GM18505 (cell line): ENCODE measurements at regions not wholly inside any gene's neighbourhood (a gene's known extent, or its start where the extent isn't known, plus 50 kb on each side); places are given as distances from the start of the nearest gene placed in this dataset.
"Not testable (repeated sequence)": the region's sequence is repeated elsewhere in the genome, so short reads cannot be mapped to it uniquely, and the experiment has no call there.

Experiments
- ATAC-seq: cut with Tn5 transposase; IDR thresholded peaks from one replicate; pipeline ENCODE4 v1.9.1; 2021; ENCODE audit not compliant: unreplicated experiment
- POLR2A ChIP-seq: IDR thresholded peaks from 4 replicates; pipeline ENCODE4 v1.6.1; 2011; ENCODE audit warnings: borderline replicate concordance; ENCODE audit not compliant: insufficient read depth, insufficient read length; ENCODE audit errors: extremely low read depth

DNA sequence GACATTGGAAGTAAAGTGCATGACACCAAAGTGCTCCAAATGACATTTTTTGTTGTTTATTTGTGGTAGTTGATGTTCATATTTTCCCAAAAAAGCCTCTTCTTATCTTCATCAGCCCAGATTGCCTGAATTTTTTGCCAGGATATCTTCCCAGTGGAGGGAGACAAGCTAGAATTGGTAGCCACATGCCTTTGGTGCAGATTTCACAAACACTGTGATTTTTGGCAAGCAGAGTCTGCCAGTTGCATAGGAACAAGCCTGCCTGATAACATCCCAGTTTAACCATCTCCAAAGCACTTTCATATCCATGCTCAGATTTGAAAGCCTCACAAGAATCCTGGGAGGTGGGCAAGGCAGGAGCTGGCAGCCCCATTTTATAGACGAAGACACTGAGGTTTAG lies 102.3 kb upstream of the SYT13 start:
- no peak for ATAC-seq
- TF ChIP-seq POLR2A: no peak

DNA sequence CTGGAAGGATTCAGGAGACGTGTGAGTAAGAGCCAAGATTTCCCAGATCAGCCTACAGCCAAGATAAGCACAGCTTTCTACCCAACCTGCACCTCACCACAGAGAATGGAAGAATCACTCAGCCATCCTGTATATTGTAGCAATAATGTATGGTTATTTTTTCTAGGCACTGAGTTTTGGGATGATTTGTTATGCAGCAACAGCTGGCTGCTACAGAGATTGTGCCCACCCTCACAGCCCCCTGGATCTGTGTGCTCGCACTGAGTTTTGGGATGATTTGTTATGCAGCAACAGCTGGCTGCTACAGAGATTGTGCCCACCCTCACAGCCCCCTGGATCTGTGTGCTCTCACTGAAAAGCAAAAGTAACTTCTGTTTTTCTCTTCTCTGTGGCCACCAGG lies 101.7 kb upstream of the SYT13 start:
- not testable (repeated sequence) for ATAC-seq

DNA sequence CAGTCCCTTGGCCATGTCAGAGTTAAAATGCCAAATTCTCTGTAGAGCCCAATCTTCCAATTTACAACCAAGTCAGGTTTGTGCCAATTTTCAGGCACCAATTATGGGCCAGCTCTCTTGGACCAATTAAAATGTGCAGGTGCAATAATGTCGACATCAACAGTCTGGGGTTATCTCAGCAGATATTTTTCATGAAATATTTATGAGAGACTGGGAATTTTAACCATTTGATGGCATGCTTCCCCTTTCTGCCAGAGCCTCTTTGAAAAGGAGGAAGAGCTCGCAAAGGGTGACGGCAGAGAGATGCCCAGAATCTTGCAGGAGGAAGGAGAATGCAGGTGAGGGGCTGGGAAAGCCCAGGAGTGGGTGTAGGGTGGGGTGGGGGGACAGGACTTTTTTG lies 100.8 kb upstream of the SYT13 start:
- ATAC-seq: no peak
- TF ChIP-seq POLR2A: no peak

DNA sequence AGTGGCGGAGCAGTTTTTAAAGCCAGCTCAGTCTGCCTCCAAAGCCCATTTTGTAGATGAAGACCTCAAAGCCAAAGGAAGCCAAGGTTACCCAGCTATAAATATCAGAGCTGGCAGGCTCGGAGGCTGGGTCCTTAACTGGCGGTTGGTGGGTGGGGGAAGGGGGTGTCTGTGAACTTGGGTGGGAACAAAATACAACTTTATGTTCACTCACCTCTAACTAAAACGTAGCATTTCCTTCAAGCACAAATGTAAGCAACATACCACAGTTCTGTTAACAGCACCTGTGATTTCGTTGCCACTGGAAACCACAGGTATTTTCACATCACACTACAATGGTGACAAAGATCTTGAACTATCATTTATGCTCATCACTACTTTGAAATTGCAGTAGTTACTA lies 99.7 kb upstream of the SYT13 start:
- TF ChIP-seq POLR2A: no peak
- no peak for ATAC-seq

DNA sequence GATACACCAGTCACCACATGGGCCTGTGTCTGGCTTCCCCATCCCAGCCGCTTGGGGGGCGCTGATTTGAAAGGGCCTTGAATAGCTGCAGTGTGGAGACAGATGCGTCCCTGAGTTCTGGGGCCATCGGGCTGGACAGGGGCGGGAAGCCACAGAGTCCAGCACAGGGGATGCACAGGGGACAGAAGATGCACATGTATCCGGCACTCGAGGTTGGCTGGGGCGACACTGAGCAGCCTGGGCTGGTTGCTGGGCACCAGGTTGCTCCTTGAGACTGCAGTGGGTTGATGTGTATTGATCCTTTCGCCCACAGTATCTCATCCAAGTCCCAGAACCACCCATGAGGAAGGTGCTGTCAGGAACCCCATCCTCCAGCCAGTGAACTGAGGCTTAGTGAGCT lies 99.3 kb upstream of the SYT13 start:
- TF ChIP-seq POLR2A: no peak
- ATAC-seq: no peak

DNA sequence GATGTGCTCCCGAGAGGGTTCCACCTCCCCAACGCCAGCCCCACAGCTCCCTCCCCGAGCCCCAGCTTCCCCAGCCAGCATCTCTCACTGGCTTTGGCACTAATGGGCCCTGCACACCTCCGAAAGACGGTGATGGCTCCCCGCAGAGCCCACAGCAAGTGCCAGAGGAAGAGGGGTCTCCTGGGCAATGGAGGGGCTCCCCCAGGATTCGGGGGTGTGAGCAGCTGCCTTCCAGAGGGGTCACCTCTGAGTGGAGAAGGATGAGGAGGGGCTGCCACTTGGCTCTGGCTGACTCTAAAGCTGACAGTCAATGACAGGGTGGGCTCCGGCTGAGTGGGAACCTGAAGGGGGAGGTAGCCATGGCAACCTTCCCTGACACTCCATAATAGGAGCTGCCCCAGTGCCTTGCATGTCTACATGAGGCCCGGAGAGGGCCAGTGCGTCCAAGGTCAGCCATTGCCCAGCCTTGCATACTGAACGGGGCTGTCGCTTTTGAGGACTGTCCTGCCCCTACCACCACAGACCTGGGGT lies 98.6 kb upstream of the SYT13 start:
- TF ChIP-seq POLR2A: no peak
- no peak for ATAC-seq

DNA sequence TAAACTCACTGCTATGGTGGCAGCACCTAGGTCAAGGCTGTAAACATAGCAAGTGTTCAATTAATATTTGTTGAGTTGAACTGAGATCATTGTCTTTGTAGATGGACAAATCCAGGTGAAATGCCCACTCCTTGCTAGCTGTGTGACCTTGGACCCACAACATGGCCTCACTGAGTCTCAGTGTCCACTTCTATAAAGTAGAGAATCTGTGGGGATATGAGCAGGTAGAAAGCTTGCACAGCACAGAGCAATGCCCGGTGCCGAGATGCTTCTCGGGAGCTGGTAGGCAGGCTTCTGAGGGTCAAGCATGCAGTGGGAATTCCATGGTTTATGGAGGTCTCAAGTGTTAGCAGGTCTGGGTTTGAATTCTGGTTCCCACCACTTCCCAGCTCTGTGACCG lies 97.9 kb upstream of the SYT13 start:
- no peak for TF ChIP-seq POLR2A
- no peak for ATAC-seq

DNA sequence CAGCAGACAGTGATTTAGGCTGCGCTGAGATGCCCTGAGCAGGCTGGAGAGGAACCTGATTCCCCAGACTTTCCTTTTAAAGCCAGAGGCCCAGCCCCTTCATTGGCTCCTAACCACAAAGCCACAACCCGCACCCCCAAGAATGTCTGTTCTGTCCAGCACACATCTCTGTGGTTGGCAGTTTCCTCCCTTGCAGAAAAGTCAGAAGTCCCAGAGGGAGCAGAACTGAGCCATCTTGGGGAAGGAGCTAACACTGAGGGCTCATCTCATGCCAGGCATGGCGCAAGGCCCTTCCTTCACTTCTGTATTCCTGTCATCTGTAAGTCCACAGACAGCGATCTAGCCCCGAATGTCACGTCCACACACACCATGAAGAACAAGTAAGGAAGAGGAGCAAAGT lies 97.1 kb upstream of the SYT13 start:
- no peak for ATAC-seq
- TF ChIP-seq POLR2A: no peak

DNA sequence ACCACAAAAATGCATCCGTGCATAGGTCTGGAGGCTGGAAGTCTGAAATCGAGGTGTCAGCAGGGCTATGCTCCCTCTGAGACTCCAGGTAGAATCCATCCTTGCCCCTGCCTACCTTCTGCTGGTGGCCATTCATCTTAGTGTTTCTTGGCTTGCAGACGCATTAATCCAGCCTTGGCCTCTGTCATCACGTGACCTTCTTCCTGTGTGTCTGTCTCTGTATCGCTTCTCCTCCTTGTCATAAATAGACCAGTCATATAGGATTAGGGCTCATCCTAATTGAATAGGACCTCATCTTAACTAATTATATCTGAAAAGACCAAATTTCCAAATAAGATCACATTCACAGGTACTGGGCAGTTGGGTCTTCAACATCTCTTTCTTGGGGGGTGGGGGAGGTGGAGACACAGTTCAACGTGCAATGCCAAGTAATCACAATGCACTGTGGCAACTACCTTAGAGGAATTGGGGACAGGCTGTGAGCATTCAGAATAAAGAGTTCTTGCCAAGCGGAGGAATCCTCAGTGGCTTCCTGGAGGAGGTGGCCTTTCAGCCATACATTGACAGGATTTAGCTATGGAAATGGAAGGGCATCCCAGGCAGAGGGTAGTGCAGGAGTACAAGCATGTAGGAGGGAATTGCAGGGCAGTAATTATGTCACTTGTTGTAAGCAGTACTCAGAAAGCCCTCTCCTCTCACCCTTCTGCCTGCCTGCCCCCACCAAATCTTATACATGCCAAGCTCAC lies 96.2 kb upstream of the SYT13 start:
- TF ChIP-seq POLR2A: no peak
- ATAC-seq: no peak

DNA sequence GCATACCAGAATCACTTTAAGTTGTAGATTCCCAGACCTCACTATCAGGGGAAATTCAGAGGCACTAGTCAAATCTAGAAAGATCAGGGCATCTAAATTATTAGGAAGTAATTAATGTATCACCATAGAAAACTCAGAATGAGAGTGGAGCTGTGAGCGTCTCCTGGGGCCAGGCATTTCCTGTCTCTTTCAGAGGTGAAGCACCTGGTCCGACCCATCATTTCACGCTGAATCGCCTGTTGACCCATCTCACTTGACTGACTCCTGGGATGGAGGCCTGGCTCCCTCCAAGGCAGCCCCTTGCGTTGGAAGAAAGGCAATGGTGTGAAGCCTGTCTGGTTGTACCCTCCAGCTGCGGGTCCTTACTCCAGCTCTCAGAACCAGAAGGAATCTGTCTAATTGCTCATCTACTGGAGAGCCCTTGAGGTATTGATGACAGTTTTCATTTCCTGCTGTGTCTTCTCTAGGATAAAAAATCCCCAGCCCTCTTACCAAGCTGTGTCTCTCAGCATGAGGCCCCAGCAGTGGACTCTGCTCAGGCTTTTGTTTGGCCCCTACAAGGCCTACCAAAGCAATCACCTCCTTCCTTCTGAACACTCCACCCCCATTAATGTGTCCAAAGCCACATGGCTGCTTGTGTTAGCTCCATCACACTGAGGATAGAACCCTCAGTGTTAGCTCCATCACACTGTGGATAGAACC lies 93.2 kb upstream of the SYT13 start:
- TF ChIP-seq POLR2A: no peak
- no peak for ATAC-seq

DNA sequence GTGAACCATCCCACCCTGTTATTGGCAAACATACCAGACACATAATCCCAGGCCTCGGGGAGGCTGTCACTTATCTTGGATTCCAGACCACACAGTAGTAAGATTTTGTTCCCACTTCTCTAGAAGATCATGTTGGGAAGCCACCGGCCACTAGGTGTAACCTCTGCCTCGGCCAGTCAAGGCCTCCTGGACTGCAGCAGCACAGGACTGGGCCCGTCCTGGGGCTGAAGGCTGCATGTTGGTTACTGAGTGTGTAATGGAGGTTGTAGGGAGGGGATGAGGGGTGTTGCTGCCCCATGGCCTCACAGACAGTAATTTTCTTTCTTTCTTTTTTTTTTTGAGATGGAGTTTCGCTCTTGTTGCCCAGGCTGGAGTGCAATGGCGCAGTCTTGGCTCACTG lies 92.4 kb upstream of the SYT13 start:
- ATAC-seq: no peak
- TF ChIP-seq POLR2A: no peak

DNA sequence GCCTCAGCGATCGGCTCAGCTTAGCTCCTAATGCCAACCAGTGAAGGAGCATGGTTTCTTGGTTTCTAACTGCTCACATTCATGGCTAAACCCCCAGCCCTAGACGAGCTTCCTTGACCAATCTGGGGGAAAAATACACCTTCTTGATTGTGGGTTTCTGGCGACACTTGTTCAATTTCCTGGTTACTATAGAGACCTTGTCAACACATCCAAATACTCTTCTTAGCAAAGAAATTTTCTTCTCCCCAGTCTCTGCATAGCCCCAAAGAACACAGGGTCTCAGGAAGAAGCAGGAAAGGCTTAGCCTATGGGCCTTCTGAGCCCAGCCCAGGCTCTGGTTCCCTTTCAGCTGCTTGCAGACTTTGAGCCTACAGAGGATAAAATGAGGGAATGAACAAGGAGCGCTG lies 88.5 kb upstream of the SYT13 start:
- no peak for ATAC-seq
- no peak for TF ChIP-seq POLR2A

DNA sequence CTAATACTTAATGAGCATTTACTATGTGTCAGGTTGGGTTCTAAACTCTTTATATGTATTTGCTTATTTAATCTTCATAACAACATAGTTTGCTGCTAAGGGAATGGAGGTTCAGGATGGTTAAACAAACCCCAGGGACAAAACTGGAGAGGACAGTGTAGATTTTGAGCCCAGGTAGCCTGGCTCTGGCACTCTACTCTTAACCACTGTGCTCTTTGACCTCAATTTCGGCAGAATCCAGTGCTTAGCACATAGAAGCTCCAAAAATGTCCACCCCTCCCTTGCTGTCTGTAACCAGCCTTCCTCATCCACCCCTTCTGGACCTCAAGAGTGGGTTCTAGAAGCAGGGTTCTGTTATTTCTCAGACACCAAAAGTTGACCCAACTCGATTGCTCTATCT lies 88.0 kb upstream of the SYT13 start:
- TF ChIP-seq POLR2A: no peak
- ATAC-seq: no peak

DNA sequence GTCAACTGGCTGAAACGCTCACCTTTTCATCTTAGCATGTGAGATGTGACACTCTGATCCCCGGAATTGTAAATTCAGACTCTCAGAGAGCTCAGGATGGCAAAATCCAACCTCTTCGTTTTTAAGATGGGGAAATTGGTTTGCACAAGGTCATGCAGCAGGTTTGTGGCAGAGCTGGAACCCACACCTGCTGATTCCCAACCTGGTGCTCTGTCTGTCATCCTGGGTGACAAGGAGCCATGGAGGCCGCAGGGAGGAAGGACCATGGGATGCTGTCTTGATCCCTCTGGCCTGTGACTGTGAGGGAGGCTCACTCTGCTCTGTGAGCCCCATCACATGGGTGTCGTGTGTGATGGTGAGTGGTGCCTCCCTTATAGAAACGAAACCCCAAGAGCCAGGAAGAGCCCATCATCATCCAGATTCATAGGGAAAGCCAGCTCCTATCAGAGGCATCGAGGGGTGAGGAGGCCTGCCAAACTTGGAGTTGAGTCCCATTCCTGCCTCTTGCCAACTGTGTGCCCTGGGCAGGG lies 87.4 kb upstream of the SYT13 start:
- no peak for TF ChIP-seq POLR2A
- ATAC-seq: no peak

DNA sequence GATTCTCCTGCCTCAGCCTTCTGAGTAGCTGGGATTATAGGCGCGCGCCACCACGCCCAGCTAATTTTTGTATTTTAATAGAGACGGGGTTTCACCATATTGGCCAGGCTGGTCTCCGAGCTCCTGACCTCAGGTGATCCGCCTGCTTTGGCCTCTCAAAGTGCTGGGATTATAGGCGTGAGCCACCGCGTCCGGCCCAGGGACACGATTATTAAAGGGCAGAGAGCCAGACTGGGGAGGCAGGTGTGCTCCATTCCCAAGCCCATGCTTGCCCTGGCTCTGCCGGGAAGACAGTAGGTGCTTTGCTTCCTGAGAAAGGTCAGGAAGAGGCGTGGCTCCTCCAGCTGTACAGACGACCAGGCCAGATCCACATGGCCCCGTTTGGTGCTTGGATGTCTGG lies 86.3 kb upstream of the SYT13 start:
- ATAC-seq: not testable (repeated sequence)
